CD4-positive, alpha-beta T cell treated with Interleukin-15 for 4 hours (primary cell): ENCODE measurements at regions not wholly inside any gene's neighbourhood (a gene's known extent, or its start where the extent isn't known, plus 50 kb on each side); places are given as distances from the start of the nearest gene placed in this dataset.
A peak's percentile ranks its signal among the peaks of the same experiment; 100 is the strongest.
"Not testable (repeated sequence)": the region's sequence is repeated elsewhere in the genome, so short reads cannot be mapped to it uniquely, and the experiment has no call there.

ENCODE experiments used
- DNase-seq: peaks from one replicate; pipeline ENCODE4 v3.0.0-alpha.2; 2020; ENCODE audit warnings: low spot score

GRCh38 chr6:164072240-164072666 is 657.7 kb downstream of the QKI start:
- no peak for DNase-seq

- DNase-seq = no peak
Measured at GRCh38 chr6:164069350-164069990, 655.0 kb downstream of the QKI start.

GRCh38 chr6:164068527-164068926 is 654.0 kb downstream of the QKI start:
- no peak for DNase-seq

GRCh38 chr6:164066766-164067165 is 652.2 kb downstream of the QKI start:
- DNase-seq = no peak

GRCh38 chr6:164066335-164066734 is 651.8 kb downstream of the QKI start:
- DNase-seq = no peak

GRCh38 chr6:164063346-164063745 is 648.8 kb downstream of the QKI start:
- no peak for DNase-seq

- DNase-seq = no peak
Measured at GRCh38 chr6:164062872-164063271, 648.4 kb downstream of the QKI start.

GRCh38 chr6:164057876-164058275 is 643.4 kb downstream of the QKI start:
- no peak for DNase-seq

GRCh38 chr6:164051427-164051826 is 636.9 kb downstream of the QKI start:
- DNase-seq = no peak

- DNase-seq = no peak
Measured at GRCh38 chr6:164049517-164049988, 635.0 kb downstream of the QKI start.

- no peak for DNase-seq
Measured at GRCh38 chr6:164048840-164049516, 634.5 kb downstream of the QKI start.

GRCh38 chr6:164045082-164045481 is 630.6 kb downstream of the QKI start:
- no peak for DNase-seq

- DNase-seq = not testable (repeated sequence)
Measured at GRCh38 chr6:164043656-164044055, 629.1 kb downstream of the QKI start.

GRCh38 chr6:164042212-164042611 is 627.7 kb downstream of the QKI start:
- no peak for DNase-seq

- DNase-seq = no peak
Measured at GRCh38 chr6:164040994-164041393, 626.5 kb downstream of the QKI start.

- peak; percentile 30 for DNase-seq
Measured at GRCh38 chr6:164039954-164040375, 625.4 kb downstream of the QKI start.

- DNase-seq = no peak
Measured at GRCh38 chr6:164037171-164037870, 622.8 kb downstream of the QKI start.

GRCh38 chr6:164035900-164036485 is 621.5 kb downstream of the QKI start:
- no peak for DNase-seq

- no peak for DNase-seq
Measured at GRCh38 chr6:164034602-164035140, 620.2 kb downstream of the QKI start.

- DNase-seq = no peak
Measured at GRCh38 chr6:164025180-164025579, 610.7 kb downstream of the QKI start.

- DNase-seq = no peak
Measured at GRCh38 chr6:164023535-164023934, 609.0 kb downstream of the QKI start.

- DNase-seq = no peak
Measured at GRCh38 chr6:164022632-164023031, 608.1 kb downstream of the QKI start.
